Epithelial cell of proximal tubule (primary cell): ENCODE measurements at regions not wholly inside any gene's neighbourhood (a gene's known extent, or its start where the extent isn't known, plus 50 kb on each side); places are given as distances from the start of the nearest gene placed in this dataset.

Source experiments
- DNase-seq: peaks from one replicate; pipeline ENCODE4 v3.0.0-alpha.2; 2011; ENCODE audit warnings: low read depth
- H3K4me3 ChIP-seq: 2 replicates; pipeline ENCODE4 v1.5.1; 2011; ENCODE audit warnings: low read depth, mild to moderate bottlenecking, low read length
- CTCF ChIP-seq: conservative IDR thresholded peaks from 2 replicates; pipeline ENCODE4 v1.5.1; 2012; ENCODE audit warnings: low read depth, mild to moderate bottlenecking, low read length

- TF ChIP-seq CTCF, result no peak
- H3K4me3 ChIP-seq, result no peak overlapping the region
- DNase-seq, result no peak
These were observed 53.0 kb upstream of the ANKEF1 start for GRCh38 chr20:9981829-9982228.

DNA sequence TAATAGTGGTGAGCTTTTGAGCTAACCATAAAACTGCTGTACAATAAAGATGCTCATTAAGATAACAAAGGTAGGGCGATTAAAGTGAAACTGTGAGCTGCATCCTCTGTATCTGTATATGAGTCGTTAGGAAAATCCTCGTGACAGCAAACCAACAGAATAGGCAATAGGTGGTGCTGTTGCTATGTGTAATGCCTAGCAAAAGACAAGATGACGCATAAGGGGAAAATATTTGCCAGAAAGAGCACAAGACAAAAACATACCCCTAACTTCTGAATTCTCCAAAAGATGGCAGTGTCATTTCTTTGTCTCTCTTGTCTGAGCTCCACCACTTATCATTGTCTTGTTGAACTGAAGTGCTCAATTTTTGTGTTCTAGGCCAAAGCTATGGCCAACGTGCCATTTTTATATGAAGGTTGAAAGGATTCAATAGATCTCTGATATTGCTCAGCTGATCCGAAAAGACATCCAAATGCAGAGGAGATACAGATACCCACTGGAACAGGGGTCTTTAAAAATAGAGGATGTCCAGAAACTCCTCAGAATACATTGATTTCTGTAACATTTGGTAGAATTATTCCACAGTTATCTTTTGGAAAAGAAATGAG lies 56.3 kb upstream of the ANKEF1 start:
- H3K4me3 ChIP-seq, result no peak overlapping the region
- peak; percentile 42 for DNase-seq
- TF ChIP-seq CTCF, result peak; percentile 86

GRCh38 chr20:9977629-9978028 lies 57.2 kb upstream of the ANKEF1 start:
- DNase-seq, result no peak
- no peak for TF ChIP-seq CTCF
- H3K4me3 ChIP-seq, result no peak overlapping the region

GRCh38 chr20:9974324-9974723 lies 60.5 kb upstream of the ANKEF1 start:
- TF ChIP-seq CTCF, result peak; percentile 23
- no peak overlapping the region for H3K4me3 ChIP-seq
- no peak for DNase-seq

DNA sequence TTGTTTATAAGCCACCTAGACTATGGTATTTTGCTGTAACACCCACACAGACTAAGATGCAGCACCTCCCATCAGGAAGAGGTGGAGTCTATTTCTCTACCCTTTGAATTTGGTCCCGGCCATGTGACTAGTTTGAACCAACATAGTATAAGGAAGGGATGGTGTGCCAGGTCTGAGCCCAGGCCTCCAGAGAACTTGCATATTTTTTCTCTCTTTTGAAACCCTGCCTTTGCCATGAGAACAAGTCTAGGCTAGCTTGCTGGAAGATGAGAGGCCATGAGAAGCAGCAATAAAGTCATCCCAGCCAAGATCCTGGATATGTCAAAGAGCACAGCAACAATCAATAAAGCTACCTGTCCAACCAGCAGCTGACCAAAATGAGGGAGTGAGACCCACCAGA lies 63.0 kb upstream of the ANKEF1 start:
- H3K4me3 ChIP-seq, result no peak overlapping the region
- no peak for DNase-seq
- no peak for TF ChIP-seq CTCF

DNA sequence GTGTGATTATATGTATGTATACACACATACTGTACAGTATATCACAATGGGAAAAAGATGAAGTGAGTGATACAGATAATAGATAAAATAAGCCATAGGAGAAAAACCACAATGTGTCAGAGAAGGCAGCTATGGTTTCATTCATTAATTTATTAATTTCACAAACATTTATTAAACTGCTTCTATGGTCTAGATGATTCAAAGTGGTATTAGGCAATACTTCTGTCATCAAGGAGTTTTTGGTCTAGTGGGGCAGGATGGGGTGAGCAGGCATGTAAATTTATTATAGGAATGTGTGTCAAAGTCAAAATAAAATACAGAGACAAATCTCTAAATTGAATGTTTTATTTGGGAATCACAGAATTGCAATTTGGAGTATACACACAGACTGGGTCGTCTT lies 65.2 kb upstream of the ANKEF1 start:
- no peak for TF ChIP-seq CTCF
- no peak for DNase-seq
- H3K4me3 ChIP-seq, result no peak overlapping the region

DNA sequence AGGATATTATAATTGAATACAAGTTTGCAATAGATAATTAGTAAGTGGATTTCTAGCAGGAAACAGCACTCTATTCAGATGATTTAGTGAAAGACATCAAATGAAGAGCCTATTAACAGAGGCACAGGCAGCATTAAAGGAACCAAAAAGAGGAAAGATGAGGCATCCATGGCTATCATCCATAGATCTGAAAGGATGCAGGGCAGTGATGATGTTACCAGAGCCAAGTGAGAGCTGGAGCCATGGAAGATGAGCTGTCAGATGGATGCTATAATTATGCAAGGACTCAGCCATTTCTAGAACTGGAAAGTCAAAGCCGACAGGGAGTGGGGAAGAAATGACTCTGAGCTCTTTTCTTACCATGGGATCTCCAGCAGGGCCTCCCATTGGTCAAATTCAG lies 66.8 kb upstream of the ANKEF1 start:
- DNase-seq, result no peak
- TF ChIP-seq CTCF, result no peak
- no peak overlapping the region for H3K4me3 ChIP-seq
